ENCODE measurements at regions not wholly inside any gene's neighbourhood (a gene's known extent, or its start where the extent isn't known, plus 50 kb on each side); places are given as distances from the start of the nearest gene placed in this dataset.

DNA sequence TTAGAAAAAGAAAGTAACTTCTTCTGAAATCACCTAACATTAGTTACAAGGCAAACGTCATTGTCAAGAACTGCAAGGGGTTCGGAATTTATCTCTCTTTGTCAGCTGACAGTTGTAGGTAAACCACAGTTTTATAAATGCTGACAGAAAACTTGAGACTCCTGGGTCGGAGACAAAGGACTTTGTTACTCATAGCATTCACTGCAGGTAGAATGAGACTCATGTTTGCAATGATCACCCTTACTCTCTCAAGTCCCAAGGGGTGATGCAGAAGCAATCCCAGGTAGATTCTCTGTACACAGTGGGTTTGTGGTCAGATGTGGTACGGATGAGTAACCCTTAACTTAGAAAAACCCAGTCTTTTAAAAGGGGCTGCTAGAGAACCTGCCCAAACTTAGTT lies 757.8 kb downstream of the TRIB2 start:
- TF ChIP-seq, protein P1, sequence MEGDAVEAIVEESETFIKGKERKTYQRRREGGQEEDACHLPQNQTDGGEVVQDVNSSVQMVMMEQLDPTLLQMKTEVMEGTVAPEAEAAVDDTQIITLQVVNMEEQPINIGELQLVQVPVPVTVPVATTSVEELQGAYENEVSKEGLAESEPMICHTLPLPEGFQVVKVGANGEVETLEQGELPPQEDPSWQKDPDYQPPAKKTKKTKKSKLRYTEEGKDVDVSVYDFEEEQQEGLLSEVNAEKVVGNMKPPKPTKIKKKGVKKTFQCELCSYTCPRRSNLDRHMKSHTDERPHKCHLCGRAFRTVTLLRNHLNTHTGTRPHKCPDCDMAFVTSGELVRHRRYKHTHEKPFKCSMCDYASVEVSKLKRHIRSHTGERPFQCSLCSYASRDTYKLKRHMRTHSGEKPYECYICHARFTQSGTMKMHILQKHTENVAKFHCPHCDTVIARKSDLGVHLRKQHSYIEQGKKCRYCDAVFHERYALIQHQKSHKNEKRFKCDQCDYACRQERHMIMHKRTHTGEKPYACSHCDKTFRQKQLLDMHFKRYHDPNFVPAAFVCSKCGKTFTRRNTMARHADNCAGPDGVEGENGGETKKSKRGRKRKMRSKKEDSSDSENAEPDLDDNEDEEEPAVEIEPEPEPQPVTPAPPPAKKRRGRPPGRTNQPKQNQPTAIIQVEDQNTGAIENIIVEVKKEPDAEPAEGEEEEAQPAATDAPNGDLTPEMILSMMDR (IDR thresholded peaks at IDR 0.05) = no peak
- TF ChIP-seq, protein P2, sequence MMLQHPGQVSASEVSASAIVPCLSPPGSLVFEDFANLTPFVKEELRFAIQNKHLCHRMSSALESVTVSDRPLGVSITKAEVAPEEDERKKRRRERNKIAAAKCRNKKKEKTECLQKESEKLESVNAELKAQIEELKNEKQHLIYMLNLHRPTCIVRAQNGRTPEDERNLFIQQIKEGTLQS (CRISPR knock-in tag; conservative IDR thresholded peaks at IDR 0.05) = no peak
- TF ChIP-seq, protein P3, sequence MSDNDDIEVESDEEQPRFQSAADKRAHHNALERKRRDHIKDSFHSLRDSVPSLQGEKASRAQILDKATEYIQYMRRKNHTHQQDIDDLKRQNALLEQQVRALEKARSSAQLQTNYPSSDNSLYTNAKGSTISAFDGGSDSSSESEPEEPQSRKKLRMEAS (CRISPR knock-in tag; IDR thresholded peaks at IDR 0.05) = no peak
- TF ChIP-seq, protein P4, sequence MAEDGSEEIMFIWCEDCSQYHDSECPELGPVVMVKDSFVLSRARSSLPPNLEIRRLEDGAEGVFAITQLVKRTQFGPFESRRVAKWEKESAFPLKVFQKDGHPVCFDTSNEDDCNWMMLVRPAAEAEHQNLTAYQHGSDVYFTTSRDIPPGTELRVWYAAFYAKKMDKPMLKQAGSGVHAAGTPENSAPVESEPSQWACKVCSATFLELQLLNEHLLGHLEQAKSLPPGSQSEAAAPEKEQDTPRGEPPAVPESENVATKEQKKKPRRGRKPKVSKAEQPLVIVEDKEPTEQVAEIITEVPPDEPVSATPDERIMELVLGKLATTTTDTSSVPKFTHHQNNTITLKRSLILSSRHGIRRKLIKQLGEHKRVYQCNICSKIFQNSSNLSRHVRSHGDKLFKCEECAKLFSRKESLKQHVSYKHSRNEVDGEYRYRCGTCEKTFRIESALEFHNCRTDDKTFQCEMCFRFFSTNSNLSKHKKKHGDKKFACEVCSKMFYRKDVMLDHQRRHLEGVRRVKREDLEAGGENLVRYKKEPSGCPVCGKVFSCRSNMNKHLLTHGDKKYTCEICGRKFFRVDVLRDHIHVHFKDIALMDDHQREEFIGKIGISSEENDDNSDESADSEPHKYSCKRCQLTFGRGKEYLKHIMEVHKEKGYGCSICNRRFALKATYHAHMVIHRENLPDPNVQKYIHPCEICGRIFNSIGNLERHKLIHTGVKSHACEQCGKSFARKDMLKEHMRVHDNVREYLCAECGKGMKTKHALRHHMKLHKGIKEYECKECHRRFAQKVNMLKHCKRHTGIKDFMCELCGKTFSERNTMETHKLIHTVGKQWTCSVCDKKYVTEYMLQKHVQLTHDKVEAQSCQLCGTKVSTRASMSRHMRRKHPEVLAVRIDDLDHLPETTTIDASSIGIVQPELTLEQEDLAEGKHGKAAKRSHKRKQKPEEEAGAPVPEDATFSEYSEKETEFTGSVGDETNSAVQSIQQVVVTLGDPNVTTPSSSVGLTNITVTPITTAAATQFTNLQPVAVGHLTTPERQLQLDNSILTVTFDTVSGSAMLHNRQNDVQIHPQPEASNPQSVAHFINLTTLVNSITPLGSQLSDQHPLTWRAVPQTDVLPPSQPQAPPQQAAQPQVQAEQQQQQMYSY (CRISPR knock-in tag; IDR thresholded peaks at IDR 0.05) = no peak
- TF ChIP-seq, protein P5, sequence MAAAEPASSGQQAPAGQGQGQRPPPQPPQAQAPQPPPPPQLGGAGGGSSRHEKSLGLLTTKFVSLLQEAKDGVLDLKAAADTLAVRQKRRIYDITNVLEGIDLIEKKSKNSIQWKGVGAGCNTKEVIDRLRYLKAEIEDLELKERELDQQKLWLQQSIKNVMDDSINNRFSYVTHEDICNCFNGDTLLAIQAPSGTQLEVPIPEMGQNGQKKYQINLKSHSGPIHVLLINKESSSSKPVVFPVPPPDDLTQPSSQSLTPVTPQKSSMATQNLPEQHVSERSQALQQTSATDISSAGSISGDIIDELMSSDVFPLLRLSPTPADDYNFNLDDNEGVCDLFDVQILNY (CRISPR knock-in tag; IDR thresholded peaks at IDR 0.05) = no peak
- no peak for TF ChIP-seq NR2C2 (CRISPR knock-in tag; IDR thresholded peaks at IDR 0.05)
- TF ChIP-seq ETV6 (CRISPR knock-in tag; IDR thresholded peaks at IDR 0.05) = no peak
- TF ChIP-seq, protein P6, sequence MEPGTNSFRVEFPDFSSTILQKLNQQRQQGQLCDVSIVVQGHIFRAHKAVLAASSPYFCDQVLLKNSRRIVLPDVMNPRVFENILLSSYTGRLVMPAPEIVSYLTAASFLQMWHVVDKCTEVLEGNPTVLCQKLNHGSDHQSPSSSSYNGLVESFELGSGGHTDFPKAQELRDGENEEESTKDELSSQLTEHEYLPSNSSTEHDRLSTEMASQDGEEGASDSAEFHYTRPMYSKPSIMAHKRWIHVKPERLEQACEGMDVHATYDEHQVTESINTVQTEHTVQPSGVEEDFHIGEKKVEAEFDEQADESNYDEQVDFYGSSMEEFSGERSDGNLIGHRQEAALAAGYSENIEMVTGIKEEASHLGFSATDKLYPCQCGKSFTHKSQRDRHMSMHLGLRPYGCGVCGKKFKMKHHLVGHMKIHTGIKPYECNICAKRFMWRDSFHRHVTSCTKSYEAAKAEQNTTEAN (CRISPR knock-in tag; IDR thresholded peaks at IDR 0.05) = no peak

Data from WTC11 (cell line).